ENCODE measurements at regions not wholly inside any gene's neighbourhood (a gene's known extent, or its start where the extent isn't known, plus 50 kb on each side); places are given as distances from the start of the nearest gene placed in this dataset.

DNA sequence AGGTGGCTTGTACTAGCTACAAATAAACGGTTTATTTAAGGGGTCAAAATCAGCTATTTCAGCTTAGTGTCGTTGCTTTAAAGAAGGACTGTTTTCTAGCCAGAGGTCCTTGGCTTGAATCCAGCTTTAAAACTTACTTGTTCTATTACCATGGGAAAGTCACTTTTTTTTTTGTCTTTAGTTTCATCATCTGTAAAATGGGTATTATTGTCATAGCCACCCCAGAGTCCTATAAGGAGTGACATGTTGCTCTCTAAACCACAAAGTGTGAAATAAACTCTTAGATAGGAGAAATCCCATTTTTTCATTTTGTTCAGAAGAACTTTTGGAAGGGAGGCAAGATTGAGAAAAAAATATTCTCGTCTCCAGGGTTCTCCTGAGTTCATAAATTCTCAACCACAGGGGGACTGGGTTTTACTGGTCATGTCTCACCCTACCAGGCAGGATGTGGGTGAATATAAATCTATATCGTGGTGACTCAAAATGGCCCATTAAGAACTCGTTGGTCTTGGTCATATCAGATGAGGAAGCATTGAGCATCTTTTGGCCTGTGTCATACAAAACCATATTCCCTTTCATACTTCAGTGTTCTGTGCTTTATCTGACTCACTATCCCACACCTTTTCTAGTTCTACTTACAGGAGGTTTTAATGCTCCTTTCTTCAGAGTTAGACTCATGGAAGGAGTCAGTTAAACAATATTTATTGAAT is 202.7 kb upstream of the NR3C1 start:
- no peaks in the 10 kb centered on the region for H4K20me1 ChIP-seq (ENCODE audit: insufficient read depth, poor library complexity, severe bottlenecking)
- no peak for TF ChIP-seq EZH2phosphoT487 (IDR thresholded peaks at IDR 0.05; ENCODE audit: low read depth, severe bottlenecking, unreplicated experiment)
- TF ChIP-seq EZH2 (IDR thresholded peaks at IDR 0.05; ENCODE audit: borderline replicate concordance): no peak
- no peak for TF ChIP-seq CTCF (IDR thresholded peaks at IDR 0.05; ENCODE audit: poor library complexity)
- no peak overlapping the region for H3K4me2 ChIP-seq
- no peak for DNase-seq (ENCODE audit: low spot score)
- H3K4me1 ChIP-seq (ENCODE audit: insufficient read depth): no peaks in the 10 kb centered on the region
- H3K4me3 ChIP-seq: no peak overlapping the region
- no peak overlapping the region for H3K27ac ChIP-seq
- H3K27me3 ChIP-seq: no peaks in the 10 kb centered on the region
- H3K36me3 ChIP-seq (replicated peaks; ENCODE audit: insufficient read depth, low read depth): no peaks in the 10 kb centered on the region
- H3K9me2 ChIP-seq (replicated peaks; ENCODE audit: insufficient read depth): no peaks in the 10 kb centered on the region
- WGBS (ENCODE audit: low lambda C conversion rate, missing lambda C conversion rate): 86% methylated on average over 5 of the region's 5 CpGs
- H3K79me2 ChIP-seq: no peaks in the 10 kb centered on the region
- H2AFZ ChIP-seq: no peak overlapping the region
- H3K9me3 ChIP-seq (ENCODE audit: low read depth): no peaks in the 10 kb centered on the region

DNA sequence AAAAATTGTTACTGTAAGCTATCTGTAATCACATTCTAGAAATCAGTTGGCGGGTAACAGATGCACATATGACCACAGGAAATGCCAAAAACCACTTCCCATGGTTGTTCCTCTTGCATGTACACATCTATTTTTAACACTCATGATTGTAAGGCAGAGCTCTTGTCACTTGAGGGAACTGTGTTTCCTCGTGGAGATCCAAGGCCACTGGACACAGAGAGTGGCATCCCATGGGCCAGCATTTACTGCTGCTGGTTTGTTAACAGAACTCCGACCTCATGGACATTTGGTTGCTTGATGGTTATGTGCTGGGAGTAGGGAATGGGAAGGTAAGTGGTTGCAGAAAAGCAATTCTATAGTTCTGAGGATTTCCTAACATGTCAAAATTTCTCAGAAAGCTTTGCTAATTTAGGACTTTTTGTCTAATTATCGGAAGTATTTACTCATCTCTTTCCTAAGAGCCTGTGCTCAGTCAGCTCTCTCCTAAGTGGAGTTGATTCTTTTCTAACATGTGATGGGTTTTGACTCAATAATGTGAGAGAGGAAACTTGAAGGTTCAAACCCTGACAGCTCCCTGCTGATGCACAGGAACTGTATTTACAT is 202.0 kb upstream of the NR3C1 start:
- Histone ChIP-seq H3K9me3 (ENCODE audit: low read depth) (no peaks in the 10 kb centered on the region), H3K27ac (no peak overlapping the region), H3K79me2 (no peaks in the 10 kb centered on the region), H3K27me3 (no peaks in the 10 kb centered on the region), H2AFZ (no peak overlapping the region), H3K4me3 (no peak overlapping the region), H3K36me3 (replicated peaks; ENCODE audit: insufficient read depth, low read depth) (no peaks in the 10 kb centered on the region), H4K20me1 (ENCODE audit: insufficient read depth, poor library complexity, severe bottlenecking) (no peaks in the 10 kb centered on the region), H3K9me2 (replicated peaks; ENCODE audit: insufficient read depth) (no peaks in the 10 kb centered on the region), H3K4me2 (no peak overlapping the region), H3K4me1 (ENCODE audit: insufficient read depth) (peaks cover 5% of the 10 kb centered on the region)
- 81% methylated on average over 4 of the region's 4 CpGs for WGBS (ENCODE audit: low lambda C conversion rate, missing lambda C conversion rate)
- DNase-seq (ENCODE audit: low spot score): no peak
- TF ChIP-seq EZH2 (IDR thresholded peaks at IDR 0.05; ENCODE audit: borderline replicate concordance): no peak
- no peak for TF ChIP-seq CTCF (IDR thresholded peaks at IDR 0.05; ENCODE audit: poor library complexity)
- no peak for TF ChIP-seq EZH2phosphoT487 (IDR thresholded peaks at IDR 0.05; ENCODE audit: low read depth, severe bottlenecking, unreplicated experiment)

- Histone ChIP-seq H3K4me3 (no peak overlapping the region), H3K27ac (no peak overlapping the region), H2AFZ (no peak overlapping the region), H4K20me1 (ENCODE audit: insufficient read depth, poor library complexity, severe bottlenecking) (no peaks in the 10 kb centered on the region), H3K9me2 (replicated peaks; ENCODE audit: insufficient read depth) (no peaks in the 10 kb centered on the region), H3K36me3 (replicated peaks; ENCODE audit: insufficient read depth, low read depth) (no peaks in the 10 kb centered on the region), H3K4me1 (ENCODE audit: insufficient read depth) (peaks cover 6% of the 10 kb centered on the region), H3K79me2 (no peaks in the 10 kb centered on the region), H3K4me2 (no peak overlapping the region), H3K9me3 (ENCODE audit: low read depth) (no peaks in the 10 kb centered on the region), H3K27me3 (no peaks in the 10 kb centered on the region)
- 87% methylated on average over 4 of the region's 4 CpGs for WGBS (ENCODE audit: low lambda C conversion rate, missing lambda C conversion rate)
- no peak for DNase-seq (ENCODE audit: low spot score)
- no peak for TF ChIP-seq CTCF (IDR thresholded peaks at IDR 0.05; ENCODE audit: poor library complexity)
- no peak for TF ChIP-seq EZH2 (IDR thresholded peaks at IDR 0.05; ENCODE audit: borderline replicate concordance)
- TF ChIP-seq EZH2phosphoT487 (IDR thresholded peaks at IDR 0.05; ENCODE audit: low read depth, severe bottlenecking, unreplicated experiment): no peak
Observed at GRCh38 chr5:143601917-143602333, 198.4 kb upstream of the NR3C1 start.

Data from hepatocyte (in vitro differentiated cells).